ENCODE measurements at regions not wholly inside any gene's neighbourhood (a gene's known extent, or its start where the extent isn't known, plus 50 kb on each side); places are given as distances from the start of the nearest gene placed in this dataset.

GRCh38 chr5:114903767-114904166, 265.9 kb downstream of the TRIM36 start:
- CTCF ChIA-PET: no interaction called here
- Mint-ChIP-seq H3K27me3 (ENCODE audit: low read depth) (no peaks in the 10 kb centered on the region; the same call in 1 of the 2 replicates), H3K36me3 (peaks cover 20% of the 10 kb centered on the region), H3K4me3 (no peak overlapping the region), H3K27ac (no peak overlapping the region), H3K9me3 (peaks cover 39% of the 10 kb centered on the region), H3K4me1 (peaks cover 2% of the 10 kb centered on the region)
- ATAC-seq: no peak
- POLR2A ChIA-PET: no interaction called here
- DNase-seq (ENCODE audit: low spot score): no peak
- TF ChIP-seq SP1 (CRISPR knock-in tag; conservative IDR thresholded peaks at IDR 0.05): no peak
- TF ChIP-seq ZNF671 (CRISPR knock-in tag; IDR thresholded peaks at IDR 0.05): no peak
- no peak for TF ChIP-seq OVOL2 (CRISPR knock-in tag; IDR thresholded peaks at IDR 0.05; ENCODE audit: borderline replicate concordance)
- TF ChIP-seq ZMAT4 (CRISPR knock-in tag; IDR thresholded peaks at IDR 0.05): no peak
- no peak for TF ChIP-seq AR (CRISPR knock-in tag; IDR thresholded peaks at IDR 0.05)
- TF ChIP-seq ZNF317 (CRISPR knock-in tag; IDR thresholded peaks at IDR 0.05; ENCODE audit: borderline replicate concordance, low read depth): no peak
- no peak for TF ChIP-seq ZNF532 (CRISPR knock-in tag; IDR thresholded peaks at IDR 0.05; ENCODE audit: borderline replicate concordance)
- TF ChIP-seq NFATC4 (CRISPR knock-in tag; IDR thresholded peaks at IDR 0.05): no peak
- TF ChIP-seq CDX4 (CRISPR knock-in tag; IDR thresholded peaks at IDR 0.05; ENCODE audit: borderline replicate concordance): no peak
- no peak for TF ChIP-seq GRHL2 (CRISPR knock-in tag; IDR thresholded peaks at IDR 0.05; ENCODE audit: insufficient replicate concordance, severe bottlenecking)
- no peak for TF ChIP-seq ZNF423 (CRISPR knock-in tag; IDR thresholded peaks at IDR 0.05)
- TF ChIP-seq NR3C1 (CRISPR knock-in tag; conservative IDR thresholded peaks at IDR 0.05; ENCODE audit: low read depth): no peak
- TF ChIP-seq USF2 (CRISPR knock-in tag; IDR thresholded peaks at IDR 0.05): no peak
- no peak for TF ChIP-seq PREB (CRISPR knock-in tag; IDR thresholded peaks at IDR 0.05; ENCODE audit: borderline replicate concordance)

GRCh38 chr5:114898602-114899001, 271.1 kb downstream of the TRIM36 start:
- CTCF ChIA-PET: interaction anchor here (1.2 to 2.8 kb wide), 2 partner anchors 135 to 170 kb away, joined by 4 to 7 read pairs; no protein-coding TSS in a partner anchor
- no peak overlapping the region for H3K27ac Mint-ChIP-seq
- POLR2A ChIA-PET: no interaction called here
- TF ChIP-seq RORB (CRISPR knock-in tag; IDR thresholded peaks at IDR 0.05) (no peak), CTCF (IDR thresholded peaks at IDR 0.05) (0 out of 2 replicates have a peak, but pooled peaks have one; percentile 22)
- no peaks in the 10 kb centered on the region; the same call in 1 of the 2 replicates for H3K27me3 Mint-ChIP-seq (ENCODE audit: low read depth)
- H3K36me3 Mint-ChIP-seq: no peaks in the 10 kb centered on the region
- ATAC-seq: peak; percentile 82
- peak; percentile 18 for DNase-seq (ENCODE audit: low spot score)
- no peak overlapping the region for H3K4me3 Mint-ChIP-seq
- peaks cover under 1% of the 10 kb centered on the region for H3K9me3 Mint-ChIP-seq
- H3K4me1 Mint-ChIP-seq: peaks cover 2% of the 10 kb centered on the region
